BJ (cell line): ENCODE measurements at regions not wholly inside any gene's neighbourhood (a gene's known extent, or its start where the extent isn't known, plus 50 kb on each side); places are given as distances from the start of the nearest gene placed in this dataset.
"Not testable (repeated sequence)": the region's sequence is repeated elsewhere in the genome, so short reads cannot be mapped to it uniquely, and the experiment has no call there.

Source experiments
- CTCF ChIA-PET: fragments of 350-600 bp; formaldehyde crosslinking; extraction: SDS; loops from one replicate; lab custom pipeline; 2021; ENCODE audit warnings: antibody characterized with exemption, inconsistent platforms; lab: Yijun Ruan, JAX
- POLR2A ChIA-PET: fragments of 300-600 bp; sonication (Branson Sonifier 250); formaldehyde crosslinking; extraction: SDS; loops from one replicate; lab custom pipeline; 2021; ENCODE audit warnings: antibody characterized with exemption; lab: Charles Lee
- DNase-seq: peaks from one replicate; pipeline ENCODE4 v3.0.0-alpha.2; 2011; ENCODE audit warnings: low read depth
- H3K27me3 ChIP-seq: 2 replicates; pipeline ENCODE4 v1.6.0; 2011; ENCODE audit warnings: low read length; ENCODE audit not compliant: control insufficient read depth, insufficient read depth
- H3K36me3 ChIP-seq: 2 replicates; pipeline ENCODE4 v1.5.1; 2011; ENCODE audit warnings: low read length; ENCODE audit not compliant: control insufficient read depth, insufficient read depth
- H3K4me3 ChIP-seq: 2 replicates; pipeline ENCODE4 v1.5.1; 2011; ENCODE audit warnings: low read depth, mild to moderate bottlenecking, control low read depth, low read length
- CTCF ChIP-seq: IDR thresholded peaks from 2 replicates; pipeline ENCODE4 v1.5.1; 2011; ENCODE audit warnings: low read depth, mild to moderate bottlenecking, control low read depth, inconsistent platforms, low read length, moderate library complexity; ENCODE audit not compliant: insufficient read depth

DNA sequence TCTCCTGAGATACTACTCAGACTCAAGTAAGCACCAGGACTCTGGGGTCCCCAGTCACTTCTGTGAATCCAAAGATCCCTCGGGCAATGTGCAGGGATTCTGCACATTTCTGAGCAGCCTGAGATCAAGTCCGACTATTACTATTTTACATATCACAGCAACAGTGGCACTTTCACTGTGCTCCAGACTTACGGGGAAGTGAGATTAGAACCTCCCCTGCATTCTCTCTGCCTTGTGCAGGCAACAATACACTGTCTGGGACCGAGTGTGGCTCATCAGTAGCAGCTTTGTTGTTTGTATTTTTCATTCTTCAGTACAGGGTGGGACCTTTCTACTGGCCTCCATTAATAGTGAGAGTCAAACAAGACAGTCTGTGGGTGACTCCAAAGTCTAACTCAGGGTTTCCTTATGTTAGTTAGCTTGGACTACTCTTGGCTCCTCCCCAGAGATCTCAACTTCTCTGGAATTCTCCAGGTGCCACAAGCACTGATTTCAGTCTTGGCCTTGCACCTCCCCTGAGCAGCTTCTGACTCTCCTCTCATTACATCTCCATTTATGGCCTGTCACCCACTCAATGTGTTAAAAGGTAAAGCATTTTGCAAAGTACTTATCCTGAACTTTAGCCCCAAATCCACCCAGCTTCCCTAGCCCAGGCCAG lies 76.2 kb upstream of the TOP3B start:
- ChIA-PET CTCF (no interaction called here), POLR2A (no interaction called here)
- no peak for TF ChIP-seq CTCF
- no peak for DNase-seq
- Histone ChIP-seq H3K4me3 (no peak overlapping the region), H3K36me3 (no peaks in the 10 kb centered on the region), H3K27me3 (peaks cover 7% of the 10 kb centered on the region; the same call in 1 of the 2 replicates)

- CTCF ChIA-PET, result no interaction called here
- no peak for DNase-seq
Measured at GRCh38 chr22:22057617-22058378, 75.2 kb upstream of the TOP3B start.

DNA sequence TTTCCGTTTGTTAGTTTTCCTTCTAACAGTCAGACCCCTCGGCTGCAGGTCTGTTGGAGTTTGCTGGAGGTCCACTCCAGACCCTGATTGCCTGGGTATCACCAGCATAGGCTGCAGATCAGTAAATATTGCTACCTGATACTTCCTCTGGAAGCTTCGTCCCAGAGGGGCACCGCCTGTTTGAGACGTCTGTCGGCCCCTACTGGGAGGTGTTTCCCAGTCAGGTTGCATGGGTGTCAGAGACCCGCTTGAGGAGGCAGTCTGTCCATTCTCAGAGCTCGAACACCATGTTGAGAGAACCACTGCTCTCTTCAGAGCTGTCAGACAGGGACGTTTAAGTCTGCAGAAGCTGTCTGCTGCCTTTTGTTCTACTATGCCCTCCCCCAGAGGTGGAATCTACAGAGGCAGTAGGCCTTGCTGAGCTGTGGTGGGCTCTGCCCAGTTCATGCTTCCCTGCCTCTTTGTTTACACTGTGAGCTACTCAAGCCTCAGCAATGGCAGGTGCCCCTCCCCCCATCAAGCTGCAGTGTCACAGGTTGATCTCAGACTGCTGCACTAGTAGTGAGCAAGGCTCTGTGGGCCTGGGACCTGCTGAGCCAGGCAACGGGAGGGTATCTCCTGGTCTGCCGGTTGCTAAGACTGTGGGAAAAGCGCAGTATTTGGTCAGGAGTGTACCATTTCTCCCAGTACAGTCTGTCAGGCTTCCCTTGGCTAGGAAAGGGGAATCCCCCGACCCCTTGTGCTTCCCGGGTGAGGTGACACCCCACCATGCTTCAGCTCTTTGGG lies 74.4 kb upstream of the TOP3B start:
- H3K36me3 ChIP-seq, DNase-seq, POLR2A ChIA-PET, H3K4me3 ChIP-seq, CTCF ChIA-PET, H3K27me3 ChIP-seq: not testable (repeated sequence)

More at GRCh38 chr22:22057617-22058378, 75.2 kb upstream of the TOP3B start:
- POLR2A ChIA-PET, result no interaction called here
- no peak for TF ChIP-seq CTCF
- Histone ChIP-seq H3K4me3 (no peak overlapping the region), H3K36me3 (no peaks in the 10 kb centered on the region), H3K27me3 (peaks cover 7% of the 10 kb centered on the region; the same call in 1 of the 2 replicates)

- H3K27me3 ChIP-seq, H3K4me3 ChIP-seq, POLR2A ChIA-PET, H3K36me3 ChIP-seq, DNase-seq: not testable (repeated sequence)
- CTCF ChIA-PET, result interaction anchor here (1.3 kb wide), 1 partner anchor 10 kb away, joined by 3 read pairs; no protein-coding TSS in a partner anchor
Measured at GRCh38 chr22:22052548-22053139, 70.1 kb upstream of the TOP3B start.

DNA sequence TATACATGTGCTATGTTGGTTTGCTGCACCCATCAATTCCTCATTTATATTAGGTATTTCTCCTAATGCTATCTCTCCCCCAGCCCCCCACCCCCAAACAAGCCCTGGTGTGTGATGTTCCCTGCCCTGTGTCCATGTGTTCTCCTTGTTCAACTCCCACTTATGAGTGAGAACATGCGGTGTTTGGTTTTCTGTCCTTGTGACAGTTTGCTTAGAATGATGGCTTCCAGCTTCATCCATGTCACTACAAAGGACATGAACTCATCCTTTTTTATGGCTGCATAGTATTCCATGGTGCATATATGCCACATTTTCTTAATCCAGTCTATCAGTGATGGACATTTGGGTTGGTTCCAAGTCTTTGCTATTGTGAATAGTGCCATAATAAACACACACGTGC lies 68.4 kb upstream of the TOP3B start:
- H3K27me3 ChIP-seq, H3K36me3 ChIP-seq, CTCF ChIA-PET, DNase-seq, POLR2A ChIA-PET, H3K4me3 ChIP-seq: not testable (repeated sequence)

GRCh38 chr22:22050141-22050775 lies 67.7 kb upstream of the TOP3B start:
- TF ChIP-seq CTCF, result no peak
- no peaks in the 10 kb centered on the region for H3K36me3 ChIP-seq

More at GRCh38 chr22:22050141-22050775, 67.7 kb upstream of the TOP3B start:
- no peak overlapping the region for H3K4me3 ChIP-seq
- no peaks in the 10 kb centered on the region; the same call in 1 of the 2 replicates for H3K27me3 ChIP-seq
- CTCF ChIA-PET, result no interaction called here
- POLR2A ChIA-PET, result no interaction called here
- no peak for DNase-seq
